Activated T-helper 2 cell treated with anti-CD3 and anti-CD28 coated beads, Interferon-gamma antibody, Interleukin-2, Interleukin-4, amounts not matched to agents 10 μg/mL and 5 μg/mL and 100 μg/mL, durations not matched to agents 14 hours and 24 hours and 36 hours (primary cell): ENCODE measurements at regions not wholly inside any gene's neighbourhood (a gene's known extent, or its start where the extent isn't known, plus 50 kb on each side); places are given as distances from the start of the nearest gene placed in this dataset.
"Not testable (repeated sequence)": the region's sequence is repeated elsewhere in the genome, so short reads cannot be mapped to it uniquely, and the experiment has no call there.

Experiments used
- DNase-seq: peaks from one replicate; pipeline ENCODE4 v3.0.0; 2021; ENCODE audit warnings: low spot score
- H3K27ac Mint-ChIP-seq: one replicate; pipeline ENCODE4 v1.8.0; 2021; ENCODE audit warnings: mixed read lengths
- H3K27me3 Mint-ChIP-seq: one replicate; pipeline ENCODE4 v1.8.0; 2021; ENCODE audit warnings: low read depth, mixed read lengths
- H3K36me3 Mint-ChIP-seq: one replicate; pipeline ENCODE4 v1.8.0; 2021; ENCODE audit warnings: low read depth, mixed read lengths
- H3K4me1 Mint-ChIP-seq: one replicate; pipeline ENCODE4 v1.8.0; 2021; ENCODE audit warnings: low read depth, mixed read lengths
- H3K4me3 Mint-ChIP-seq: one replicate; pipeline ENCODE4 v1.8.0; 2021; ENCODE audit warnings: low read depth, mild to moderate bottlenecking, moderate library complexity, mixed read lengths
- H3K9me3 Mint-ChIP-seq: one replicate; pipeline ENCODE4 v1.8.0; 2021; ENCODE audit warnings: mixed read lengths
- intact Hi-C: fragments of 100-400 bp; cut with micrococcal nuclease; formaldehyde crosslinking; loops from one replicate; pipeline ENCODE4 v1.15.1; 2023

- H3K4me3 Mint-ChIP-seq = no peak overlapping the region
- no peaks in the 10 kb centered on the region for H3K9me3 Mint-ChIP-seq
- intact Hi-C loops = no loop called here
- DNase-seq = no peak
- peaks cover 12% of the 10 kb centered on the region for H3K4me1 Mint-ChIP-seq
- no peaks in the 10 kb centered on the region for H3K27me3 Mint-ChIP-seq
- no peaks in the 10 kb centered on the region for H3K36me3 Mint-ChIP-seq
- no peak overlapping the region for H3K27ac Mint-ChIP-seq
Observed at GRCh38 chr16:29321000-29321393, 85.5 kb downstream of the NPIPB11 start.

DNA sequence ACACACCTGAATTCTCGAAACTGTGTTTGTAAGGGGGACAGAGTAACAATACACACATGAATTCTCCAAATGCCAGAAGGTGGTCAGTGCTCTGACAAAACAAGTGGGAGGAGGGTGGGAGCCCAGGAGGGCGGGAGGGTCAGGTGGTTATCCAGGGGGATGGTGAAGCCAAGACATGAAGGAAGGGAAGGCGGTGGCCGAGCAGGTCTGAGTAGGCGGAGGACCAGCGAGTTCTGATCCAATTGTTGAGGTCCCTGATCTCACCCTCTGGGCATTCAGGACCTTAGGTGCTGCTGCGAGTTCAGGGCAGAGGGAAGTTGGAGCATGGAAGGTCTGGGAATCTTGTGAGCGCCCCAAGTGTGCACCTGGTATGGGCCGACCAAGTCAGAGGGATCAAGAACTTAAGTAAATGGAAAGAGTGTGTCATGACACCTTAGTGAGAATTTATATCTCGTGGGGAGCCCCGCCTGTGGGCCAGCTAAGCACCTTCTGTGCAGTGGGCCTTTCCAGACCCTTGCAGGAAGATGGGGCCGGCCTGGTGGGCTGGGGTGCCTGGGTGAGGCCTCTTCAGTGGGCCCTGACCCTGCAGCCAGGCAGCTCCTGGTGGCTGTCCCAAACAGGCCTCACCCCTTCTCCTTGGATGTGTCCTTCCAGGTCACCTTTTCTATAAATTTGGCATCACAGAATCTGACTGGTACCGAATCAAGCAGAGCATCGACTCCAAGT, 86.1 kb downstream of the NPIPB11 start:
- Mint-ChIP-seq H3K27me3 (no peaks in the 10 kb centered on the region), H3K4me1 (peaks cover 12% of the 10 kb centered on the region), H3K36me3 (no peaks in the 10 kb centered on the region), H3K4me3 (no peak overlapping the region), H3K9me3 (no peaks in the 10 kb centered on the region), H3K27ac (no peak overlapping the region)
- DNase-seq = no peak
- intact Hi-C loops = no loop called here

- Mint-ChIP-seq H3K4me3 (no peak overlapping the region), H3K27me3 (no peaks in the 10 kb centered on the region), H3K9me3 (no peaks in the 10 kb centered on the region), H3K4me1 (peaks cover 12% of the 10 kb centered on the region), H3K36me3 (no peaks in the 10 kb centered on the region), H3K27ac (no peak overlapping the region)
- intact Hi-C loops = no loop called here
- DNase-seq = no peak
Observed at GRCh38 chr16:29319726-29320125, 86.8 kb downstream of the NPIPB11 start.

- peak overlapping the region; percentile 4 for H3K27ac Mint-ChIP-seq
- intact Hi-C loops, DNase-seq, H3K27me3 Mint-ChIP-seq, H3K9me3 Mint-ChIP-seq, H3K4me1 Mint-ChIP-seq, H3K4me3 Mint-ChIP-seq, H3K36me3 Mint-ChIP-seq: not testable (repeated sequence)
Observed at GRCh38 chr16:29318561-29318968, 87.9 kb downstream of the NPIPB11 start.

GRCh38 chr16:29318037-29318436, 88.5 kb downstream of the NPIPB11 start:
- no peaks in the 10 kb centered on the region for H3K27me3 Mint-ChIP-seq
- H3K27ac Mint-ChIP-seq = no peak overlapping the region
- H3K36me3 Mint-ChIP-seq = no peaks in the 10 kb centered on the region
- intact Hi-C loops = no loop called here
- H3K4me3 Mint-ChIP-seq = no peak overlapping the region
- no peaks in the 10 kb centered on the region for H3K9me3 Mint-ChIP-seq
- peaks cover 8% of the 10 kb centered on the region for H3K4me1 Mint-ChIP-seq
- no peak for DNase-seq

- H3K27ac Mint-ChIP-seq = no peak overlapping the region
- intact Hi-C loops = no loop called here
Observed at GRCh38 chr16:29317269-29317668, 89.2 kb downstream of the NPIPB11 start.

GRCh38 chr16:29316761-29317183, 89.7 kb downstream of the NPIPB11 start:
- Mint-ChIP-seq H3K4me1 (peaks cover 8% of the 10 kb centered on the region), H3K36me3 (no peaks in the 10 kb centered on the region), H3K27me3 (no peaks in the 10 kb centered on the region), H3K27ac (no peak overlapping the region), H3K9me3 (no peaks in the 10 kb centered on the region), H3K4me3 (no peak overlapping the region)
- DNase-seq = no peak
- intact Hi-C loops = no loop called here

More at GRCh38 chr16:29317269-29317668, 89.2 kb downstream of the NPIPB11 start:
- DNase-seq = no peak
- H3K4me3 Mint-ChIP-seq = no peak overlapping the region
- no peaks in the 10 kb centered on the region for H3K27me3 Mint-ChIP-seq
- no peaks in the 10 kb centered on the region for H3K9me3 Mint-ChIP-seq
- H3K36me3 Mint-ChIP-seq = no peaks in the 10 kb centered on the region
- peaks cover 8% of the 10 kb centered on the region for H3K4me1 Mint-ChIP-seq

DNA sequence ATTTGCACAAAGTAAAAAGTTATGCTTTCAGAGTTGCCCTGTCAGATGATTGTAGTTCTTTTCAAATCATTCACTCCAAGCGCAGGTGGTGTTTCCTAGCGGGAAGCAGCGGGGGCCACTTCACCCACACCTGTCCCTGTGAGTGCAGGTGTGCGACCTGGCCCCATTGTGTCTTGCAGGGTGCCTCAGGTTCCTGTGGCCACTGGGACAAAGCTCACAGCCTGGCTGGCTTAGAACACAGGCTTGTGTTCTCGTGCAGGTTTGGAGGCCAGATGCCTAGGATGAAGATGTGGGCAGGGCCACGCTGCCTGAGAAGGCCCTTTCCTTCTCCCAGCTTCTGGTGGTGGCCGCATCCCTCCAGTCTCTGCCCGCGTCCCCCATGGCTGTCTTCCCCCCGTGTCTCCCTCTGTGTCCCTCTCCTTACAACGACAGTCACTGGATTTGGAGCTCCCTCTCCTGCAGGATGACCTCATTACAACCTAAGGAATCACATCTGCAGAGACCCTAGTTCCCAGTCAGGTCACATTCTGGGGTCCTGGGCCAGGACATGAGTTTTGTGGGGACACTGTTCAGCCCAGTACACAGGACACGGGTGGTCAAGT, 90.5 kb downstream of the NPIPB11 start:
- no peaks in the 10 kb centered on the region for H3K9me3 Mint-ChIP-seq
- no peaks in the 10 kb centered on the region for H3K27me3 Mint-ChIP-seq
- intact Hi-C loops = no loop called here
- H3K4me3 Mint-ChIP-seq = no peak overlapping the region
- H3K4me1 Mint-ChIP-seq = peaks cover 8% of the 10 kb centered on the region
- no peak for DNase-seq
- no peak overlapping the region for H3K27ac Mint-ChIP-seq
- H3K36me3 Mint-ChIP-seq = no peaks in the 10 kb centered on the region

GRCh38 chr16:29315046-29315445, 91.5 kb downstream of the NPIPB11 start:
- no peak for DNase-seq
- Mint-ChIP-seq H3K36me3 (no peaks in the 10 kb centered on the region), H3K4me3 (no peak overlapping the region), H3K4me1 (peaks cover 8% of the 10 kb centered on the region), H3K27me3 (no peaks in the 10 kb centered on the region), H3K9me3 (no peaks in the 10 kb centered on the region), H3K27ac (no peak overlapping the region)
- intact Hi-C loops = no loop called here

- no peaks in the 10 kb centered on the region for H3K9me3 Mint-ChIP-seq
- intact Hi-C loops = no loop called here
- no peaks in the 10 kb centered on the region for H3K36me3 Mint-ChIP-seq
- no peaks in the 10 kb centered on the region for H3K27me3 Mint-ChIP-seq
- no peak for DNase-seq
- H3K4me3 Mint-ChIP-seq = no peak overlapping the region
- H3K27ac Mint-ChIP-seq = no peak overlapping the region
- peaks cover 8% of the 10 kb centered on the region for H3K4me1 Mint-ChIP-seq
Observed at GRCh38 chr16:29314292-29314934, 92.1 kb downstream of the NPIPB11 start.

GRCh38 chr16:29313559-29314048, 92.9 kb downstream of the NPIPB11 start:
- no peak overlapping the region for H3K4me3 Mint-ChIP-seq
- no peak for DNase-seq
- no peaks in the 10 kb centered on the region for H3K36me3 Mint-ChIP-seq
- H3K9me3 Mint-ChIP-seq = no peaks in the 10 kb centered on the region
- peaks cover 4% of the 10 kb centered on the region for H3K4me1 Mint-ChIP-seq
- intact Hi-C loops = no loop called here
- H3K27ac Mint-ChIP-seq = no peak overlapping the region
- no peaks in the 10 kb centered on the region for H3K27me3 Mint-ChIP-seq

DNA sequence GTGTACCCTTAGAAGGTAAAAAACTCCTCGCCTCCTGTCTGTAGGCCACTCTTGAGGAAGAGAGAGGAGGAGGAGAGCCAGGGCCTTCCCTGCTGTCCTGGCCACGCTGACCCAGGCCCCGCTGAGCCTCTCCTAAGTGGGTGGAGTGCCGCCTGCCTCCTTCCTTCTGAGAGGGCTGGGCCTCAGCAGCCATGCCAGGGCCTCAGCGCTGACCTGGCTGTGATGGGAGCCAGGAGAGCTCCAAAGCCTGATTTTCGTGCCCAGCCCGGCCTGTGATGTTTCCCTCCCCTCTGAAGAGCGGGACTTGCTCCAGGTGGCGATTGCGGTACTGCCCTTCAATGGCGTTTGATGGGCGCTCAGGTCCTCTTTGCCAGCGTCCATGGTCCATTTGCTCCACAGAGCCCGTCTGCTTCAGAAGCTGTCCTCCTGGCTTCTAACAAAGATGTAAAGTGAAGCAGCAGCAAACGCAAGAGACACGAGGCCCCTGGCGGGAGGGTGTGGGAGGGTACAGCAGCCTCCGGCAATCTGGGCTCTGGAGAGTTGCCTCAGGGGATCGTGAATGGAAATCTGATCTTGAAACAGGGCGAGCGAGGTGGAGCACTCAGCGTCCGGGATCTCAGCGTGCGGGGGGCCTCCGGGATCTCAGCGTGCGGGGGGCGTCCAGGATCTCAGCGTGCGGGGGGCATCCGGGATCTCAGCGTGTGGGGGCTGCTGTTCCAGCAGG, 93.5 kb downstream of the NPIPB11 start:
- H3K9me3 Mint-ChIP-seq = no peaks in the 10 kb centered on the region
- no peak overlapping the region for H3K27ac Mint-ChIP-seq
- H3K4me3 Mint-ChIP-seq = no peak overlapping the region
- H3K4me1 Mint-ChIP-seq = no peaks in the 10 kb centered on the region
- no peaks in the 10 kb centered on the region for H3K36me3 Mint-ChIP-seq
- intact Hi-C loops = no loop called here
- H3K27me3 Mint-ChIP-seq = no peaks in the 10 kb centered on the region
- no peak for DNase-seq

DNA sequence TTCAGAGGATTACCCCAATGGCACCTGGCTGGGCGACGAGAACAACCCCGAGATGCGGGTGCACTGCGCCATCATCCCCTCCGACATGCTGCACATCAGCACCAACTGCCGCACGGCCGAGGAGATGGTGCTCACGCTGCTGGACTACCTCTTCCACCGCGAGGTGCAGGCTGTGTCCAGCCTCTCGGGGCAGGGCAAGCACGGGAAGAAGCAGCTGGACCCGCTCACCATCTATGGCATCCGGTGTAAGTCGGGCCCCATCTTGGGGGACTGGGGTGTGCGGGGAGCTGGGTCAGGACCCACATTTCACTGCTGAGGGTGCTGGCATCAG, 94.2 kb downstream of the NPIPB11 start:
- H3K4me3 Mint-ChIP-seq, H3K9me3 Mint-ChIP-seq, DNase-seq, H3K27me3 Mint-ChIP-seq, H3K27ac Mint-ChIP-seq, intact Hi-C loops, H3K36me3 Mint-ChIP-seq, H3K4me1 Mint-ChIP-seq: not testable (repeated sequence)
